Chondrocyte (in vitro differentiated cells): ENCODE measurements at regions not wholly inside any gene's neighbourhood (a gene's known extent, or its start where the extent isn't known, plus 50 kb on each side); places are given as distances from the start of the nearest gene placed in this dataset.

Experiments used
- DNase-seq: peaks from one replicate; pipeline ENCODE4 v3.0.0; 2021; ENCODE audit warnings: mixed read lengths, low spot score
- H3K27ac Mint-ChIP-seq: one replicate; pipeline ENCODE4 v1.8.0; 2021; ENCODE audit warnings: mild to moderate bottlenecking, moderate library complexity, mixed read lengths; ENCODE audit not compliant: unreplicated experiment
- H3K27me3 Mint-ChIP-seq: 2 replicates; pipeline ENCODE4 v1.8.0; 2021; ENCODE audit warnings: low read depth, mixed read lengths
- H3K36me3 Mint-ChIP-seq: 2 replicates; pipeline ENCODE4 v1.8.0; 2021; ENCODE audit warnings: low read depth, mixed read lengths
- H3K4me1 Mint-ChIP-seq: 2 replicates; pipeline ENCODE4 v1.8.0; 2021; ENCODE audit warnings: low read depth, mild to moderate bottlenecking, mixed read lengths
- H3K4me3 Mint-ChIP-seq: one replicate; pipeline ENCODE4 v1.8.0; 2021; ENCODE audit warnings: mild to moderate bottlenecking, moderate library complexity, mixed read lengths; ENCODE audit not compliant: unreplicated experiment
- H3K9me3 Mint-ChIP-seq: 2 replicates; pipeline ENCODE4 v1.8.0; 2021; ENCODE audit warnings: low read depth, mixed read lengths
- TF ChIP-seq, protein P1 (sequence below): fragments of 200-600 bp; sonication (generic); IDR thresholded peaks from 2 replicates; pipeline ENCODE4 v1.5.0; 2021; ENCODE audit warnings: antibody characterized with exemption, mild to moderate bottlenecking, moderate library complexity

DNA sequence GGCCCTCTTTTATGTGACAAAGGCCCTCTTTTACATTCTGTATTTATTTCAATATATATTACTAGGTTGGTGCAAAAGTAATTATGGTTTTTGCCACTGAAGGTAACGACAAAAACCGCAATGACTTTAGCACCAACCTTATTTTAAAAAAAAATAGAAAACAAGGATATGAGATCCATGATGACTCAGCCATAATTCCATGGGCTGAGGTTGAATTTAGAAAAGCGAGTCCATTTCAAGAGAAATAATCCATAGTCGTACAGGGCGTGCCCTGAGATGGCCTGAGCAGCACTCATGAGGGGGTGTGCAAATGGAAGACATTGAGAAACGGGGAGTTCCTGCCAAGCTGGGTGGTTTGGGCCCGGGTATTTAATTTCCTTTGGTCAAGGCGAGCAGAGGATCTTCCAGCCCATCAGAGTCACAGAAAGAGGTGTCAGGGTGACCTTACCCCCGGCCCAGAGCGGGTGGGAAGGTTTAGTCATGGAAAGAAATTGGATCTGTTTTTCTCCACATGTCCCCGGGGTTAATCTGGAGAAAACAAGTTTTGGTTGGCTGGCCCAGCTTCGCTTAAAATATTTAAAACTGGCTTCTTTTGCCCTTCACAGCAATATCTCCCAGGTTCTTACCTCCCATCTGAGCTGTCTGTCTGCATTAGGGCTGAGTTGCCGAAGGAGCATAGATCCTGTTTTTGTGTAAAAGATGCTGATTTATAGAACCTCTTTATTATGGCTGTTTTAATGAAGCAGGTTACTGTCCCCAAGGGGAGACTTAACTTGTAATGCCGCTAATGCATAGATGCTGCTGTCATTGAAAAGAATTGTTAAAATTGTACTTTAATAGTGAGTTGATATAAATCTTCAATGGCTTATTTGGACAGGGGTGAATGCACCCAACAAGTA lies 255.6 kb downstream of the PREX1 start:
- Mint-ChIP-seq H3K4me1 (peaks cover 10% of the 10 kb centered on the region), H3K27me3 (peaks cover 35% of the 10 kb centered on the region), H3K27ac (no peak overlapping the region), H3K9me3 (no peaks in the 10 kb centered on the region), H3K4me3 (no peak overlapping the region), H3K36me3 (no peaks in the 10 kb centered on the region)
- no peak for DNase-seq
- TF ChIP-seq, protein P1, sequence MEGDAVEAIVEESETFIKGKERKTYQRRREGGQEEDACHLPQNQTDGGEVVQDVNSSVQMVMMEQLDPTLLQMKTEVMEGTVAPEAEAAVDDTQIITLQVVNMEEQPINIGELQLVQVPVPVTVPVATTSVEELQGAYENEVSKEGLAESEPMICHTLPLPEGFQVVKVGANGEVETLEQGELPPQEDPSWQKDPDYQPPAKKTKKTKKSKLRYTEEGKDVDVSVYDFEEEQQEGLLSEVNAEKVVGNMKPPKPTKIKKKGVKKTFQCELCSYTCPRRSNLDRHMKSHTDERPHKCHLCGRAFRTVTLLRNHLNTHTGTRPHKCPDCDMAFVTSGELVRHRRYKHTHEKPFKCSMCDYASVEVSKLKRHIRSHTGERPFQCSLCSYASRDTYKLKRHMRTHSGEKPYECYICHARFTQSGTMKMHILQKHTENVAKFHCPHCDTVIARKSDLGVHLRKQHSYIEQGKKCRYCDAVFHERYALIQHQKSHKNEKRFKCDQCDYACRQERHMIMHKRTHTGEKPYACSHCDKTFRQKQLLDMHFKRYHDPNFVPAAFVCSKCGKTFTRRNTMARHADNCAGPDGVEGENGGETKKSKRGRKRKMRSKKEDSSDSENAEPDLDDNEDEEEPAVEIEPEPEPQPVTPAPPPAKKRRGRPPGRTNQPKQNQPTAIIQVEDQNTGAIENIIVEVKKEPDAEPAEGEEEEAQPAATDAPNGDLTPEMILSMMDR, result no peak

DNA sequence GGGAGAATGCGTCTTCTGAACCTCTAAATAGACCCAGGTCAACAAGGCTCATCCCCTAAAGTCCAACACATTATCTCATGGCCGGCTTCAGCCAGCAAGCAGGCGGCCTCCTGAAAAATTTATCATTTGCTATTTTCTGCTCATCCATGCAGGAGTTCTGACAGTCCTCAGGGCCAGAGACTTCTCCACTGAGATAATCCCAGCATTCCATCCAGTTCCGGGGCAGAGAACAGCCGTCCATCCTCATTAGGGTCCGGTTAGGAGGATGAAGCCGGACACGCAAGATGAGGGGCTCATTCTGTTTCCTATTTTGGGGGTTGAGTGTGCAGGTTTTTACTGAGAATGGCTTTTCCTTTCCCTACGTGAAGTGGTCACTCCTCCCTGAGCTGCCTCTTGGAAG lies 258.1 kb downstream of the PREX1 start:
- H3K9me3 Mint-ChIP-seq, result no peaks in the 10 kb centered on the region
- no peak overlapping the region for H3K27ac Mint-ChIP-seq
- no peaks in the 10 kb centered on the region for H3K36me3 Mint-ChIP-seq
- TF ChIP-seq, protein P1, result no peak
- H3K4me1 Mint-ChIP-seq, result peaks cover 10% of the 10 kb centered on the region
- DNase-seq, result no peak
- peaks cover 32% of the 10 kb centered on the region for H3K27me3 Mint-ChIP-seq
- no peak overlapping the region for H3K4me3 Mint-ChIP-seq

DNA sequence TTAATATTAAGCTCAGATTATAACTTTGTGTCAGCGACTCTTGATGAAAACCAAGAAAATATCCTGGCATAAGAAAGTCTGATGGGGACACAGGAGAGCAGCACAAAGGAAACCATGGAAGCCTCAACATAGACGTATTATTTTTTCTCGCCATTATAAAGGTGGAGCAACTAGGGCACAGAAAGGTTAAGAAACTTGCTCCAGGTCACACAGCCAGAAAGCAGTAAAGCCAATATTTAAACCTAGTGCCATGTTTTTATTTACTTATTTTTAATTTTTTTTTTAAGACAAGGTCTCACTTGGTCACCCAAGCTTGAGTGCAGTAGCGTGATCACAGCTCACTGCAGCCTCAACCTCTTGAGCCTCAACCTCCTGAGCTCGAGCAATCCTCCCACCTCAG lies 259.3 kb downstream of the PREX1 start:
- no peaks in the 10 kb centered on the region for H3K36me3 Mint-ChIP-seq
- TF ChIP-seq, protein P1, result no peak
- no peak overlapping the region for H3K27ac Mint-ChIP-seq
- H3K27me3 Mint-ChIP-seq, result peaks cover 32% of the 10 kb centered on the region
- H3K9me3 Mint-ChIP-seq, result no peaks in the 10 kb centered on the region
- DNase-seq, result no peak
- no peak overlapping the region for H3K4me3 Mint-ChIP-seq
- H3K4me1 Mint-ChIP-seq, result peaks cover 10% of the 10 kb centered on the region

DNA sequence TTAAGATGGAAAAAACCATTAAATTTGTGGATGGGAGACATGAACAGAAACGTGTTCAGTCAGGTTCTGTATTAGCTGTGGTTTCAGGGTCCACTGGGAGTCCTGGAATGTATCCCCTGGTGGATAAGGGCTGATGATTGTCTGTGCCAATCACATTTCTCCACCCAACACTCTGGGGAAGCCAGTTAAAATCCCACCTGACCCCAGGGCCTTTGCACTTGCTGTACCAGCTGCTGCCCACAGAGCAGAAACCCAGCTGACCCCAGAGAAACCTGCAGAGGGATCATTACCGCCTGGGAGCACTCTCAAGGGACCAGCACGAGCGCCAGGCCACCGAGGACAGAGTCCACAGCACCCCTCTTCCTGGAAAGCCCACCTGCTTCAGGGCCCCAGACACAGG lies 260.7 kb downstream of the PREX1 start:
- peak; percentile 34 for DNase-seq
- H3K27ac Mint-ChIP-seq, result no peak overlapping the region
- no peaks in the 10 kb centered on the region for H3K36me3 Mint-ChIP-seq
- H3K27me3 Mint-ChIP-seq, result peaks cover 30% of the 10 kb centered on the region
- no peak overlapping the region for H3K4me3 Mint-ChIP-seq
- TF ChIP-seq, protein P1, result no peak
- H3K4me1 Mint-ChIP-seq, result peaks cover 3% of the 10 kb centered on the region
- no peaks in the 10 kb centered on the region for H3K9me3 Mint-ChIP-seq

DNA sequence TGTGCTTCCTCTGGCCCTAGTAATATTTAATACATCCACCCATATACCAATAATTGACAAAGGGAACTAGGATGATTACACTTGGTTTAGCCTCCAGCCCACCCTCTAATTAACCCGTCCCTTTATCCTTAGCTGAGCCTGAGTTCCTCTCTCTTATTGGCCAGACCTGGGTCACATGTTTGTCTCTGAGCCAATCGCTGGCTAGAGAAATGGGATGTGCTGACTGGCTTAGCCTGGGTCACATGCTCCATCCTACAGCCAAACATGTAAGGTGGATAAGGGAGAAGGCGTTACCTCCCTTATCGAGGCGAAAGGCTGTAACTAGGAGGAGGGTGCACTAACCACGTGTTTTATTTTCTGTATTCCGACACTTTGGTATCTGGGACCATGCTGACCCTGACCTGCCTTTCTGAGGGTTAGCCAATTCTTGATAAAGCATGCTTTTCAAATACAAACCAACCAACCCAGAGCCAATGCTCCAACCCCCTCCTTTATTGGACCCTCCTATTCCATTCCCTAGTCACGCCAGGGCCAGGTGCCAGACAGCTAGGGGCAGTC lies 262.7 kb downstream of the PREX1 start:
- H3K27me3 Mint-ChIP-seq, result peaks cover 28% of the 10 kb centered on the region
- H3K4me1 Mint-ChIP-seq, result no peaks in the 10 kb centered on the region
- H3K9me3 Mint-ChIP-seq, result no peaks in the 10 kb centered on the region
- TF ChIP-seq, protein P1, result no peak
- H3K27ac Mint-ChIP-seq, result no peak overlapping the region
- no peak for DNase-seq
- H3K4me3 Mint-ChIP-seq, result no peak overlapping the region
- H3K36me3 Mint-ChIP-seq, result no peaks in the 10 kb centered on the region
